CD4-positive, alpha-beta T cell (primary cell): ENCODE measurements at regions not wholly inside any gene's neighbourhood (a gene's known extent, or its start where the extent isn't known, plus 50 kb on each side); places are given as distances from the start of the nearest gene placed in this dataset.

Source experiments
- ATAC-seq: fragments of 200-7000 bp; cut with Tn5 transposase; one replicate; pipeline ENCODE4 v1.10.0; 2022; ENCODE audit warnings: mild to moderate bottlenecking; ENCODE audit not compliant: poor library complexity
- CTCF ChIA-PET: fragments of 350-600 bp; sonication (Branson Sonifier 250); formaldehyde crosslinking; loops from one replicate; lab custom pipeline; 2021; ENCODE audit warnings: antibody characterized with exemption, inconsistent platforms; lab: Charles Lee
- POLR2A ChIA-PET: fragments of 350-600 bp; sonication (Branson Sonifier 250); formaldehyde crosslinking; loops from one replicate; lab custom pipeline; 2021; ENCODE audit warnings: antibody characterized with exemption, inconsistent platforms; lab: Charles Lee
- DNase-seq, 14 experiments: peaks; one replicate each; pipeline ENCODE4 v3.0.0-alpha.2; 2013 to 2020; ENCODE audit warnings: mixed read lengths in 2 of 14
- H3K27ac ChIP-seq, 2 donors: one replicate each; pipeline versions ENCODE4 v1.5.1 to v1.7.0; 2013; ENCODE audit warnings: low read length in 2 of 2, low read depth in 1 of 2, mild to moderate bottlenecking in 1 of 2
- H3K27me3 ChIP-seq, 2 experiments: 1 replicate in 1 of 2; 2 replicates in 1 of 2; pipeline versions ENCODE4 v1.6.1 to v1.7.0; 2013; ENCODE audit warnings: low read length in 2 of 2, control low read depth in 1 of 2, mild to moderate bottlenecking in 1 of 2, moderate library complexity in 1 of 2; ENCODE audit not compliant: insufficient read depth in 2 of 2, control insufficient read depth in 1 of 2
- H3K36me3 ChIP-seq: one replicate; pipeline ENCODE4 v1.6.1; 2013; ENCODE audit warnings: low read length, control low read depth; ENCODE audit not compliant: insufficient read depth
- H3K4me1 ChIP-seq: one replicate; pipeline ENCODE4 v1.6.1; 2013; ENCODE audit warnings: low read length, control low read depth; ENCODE audit not compliant: insufficient read depth
- H3K4me3 ChIP-seq: one replicate; pipeline ENCODE4 v1.5.1; 2013; ENCODE audit warnings: mild to moderate bottlenecking, low read length, moderate library complexity
- H3K9me3 ChIP-seq, 2 experiments: 1 replicate in 1 of 2; 2 replicates in 1 of 2; pipeline versions ENCODE4 v1.6.1 to v1.7.0; 2013; ENCODE audit warnings: low read length in 2 of 2, mild to moderate bottlenecking in 2 of 2, control low read depth in 1 of 2, moderate library complexity in 1 of 2; ENCODE audit not compliant: control insufficient read depth in 1 of 2, insufficient read depth in 1 of 2
- H3K27ac Mint-ChIP-seq: one replicate; pipeline ENCODE4 v1.8.0; 2020; ENCODE audit warnings: mixed read lengths
- H3K27me3 Mint-ChIP-seq: one replicate; pipeline ENCODE4 v1.8.0; 2021; ENCODE audit warnings: mixed read lengths
- H3K36me3 Mint-ChIP-seq: one replicate; pipeline ENCODE4 v1.8.0; 2021; ENCODE audit warnings: low read depth, mixed read lengths
- H3K4me1 Mint-ChIP-seq: one replicate; pipeline ENCODE4 v1.8.0; 2021; ENCODE audit warnings: low read depth, mixed read lengths
- H3K4me3 Mint-ChIP-seq: one replicate; pipeline ENCODE4 v1.8.0; 2020; ENCODE audit warnings: mild to moderate bottlenecking, mixed read lengths
- H3K9me3 Mint-ChIP-seq: one replicate; pipeline ENCODE4 v1.8.0; 2020; ENCODE audit warnings: mixed read lengths
- CTCF ChIP-seq: fragments of 200-600 bp; IDR thresholded peaks from one replicate; pipeline ENCODE4 v1.8.0; 2022; ENCODE audit warnings: antibody characterized with exemption, mild to moderate bottlenecking
- intact Hi-C, 2 experiments: fragments of 100-400 bp; cut with DNase I in 1 of 2; cut with micrococcal nuclease in 1 of 2; formaldehyde crosslinking; loops; one replicate each; pipeline versions ENCODE4 v1.15.1 to v1.9.0; 2023 to 2025; cut with DNase I, micrococcal nuclease

- ChIA-PET CTCF (no interaction called here), POLR2A (no interaction called here)
- Mint-ChIP-seq H3K27me3 (peaks cover 15% of the 10 kb centered on the region), H3K36me3 (no peaks in the 10 kb centered on the region), H3K27ac (no peak overlapping the region), H3K4me1 (no peaks in the 10 kb centered on the region), H3K4me3 (no peak overlapping the region), H3K9me3 (no peaks in the 10 kb centered on the region)
- no peak overlapping the region for H3K27ac ChIP-seq
- H3K36me3 ChIP-seq: no peaks in the 10 kb centered on the region
- TF ChIP-seq CTCF: no peak
- peaks cover 0 to 4% of the 10 kb centered on the region in 2 experiments for H3K9me3 ChIP-seq
- H3K4me3 ChIP-seq: no peak overlapping the region
- ATAC-seq (no peak), DNase-seq (no peak)
- no peaks in the 10 kb centered on the region for H3K27me3 ChIP-seq
- no peaks in the 10 kb centered on the region for H3K4me1 ChIP-seq
- intact Hi-C loops: no loop called here
Observed at GRCh38 chr11:131191606-131192005, 178.8 kb upstream of the NTM start.

GRCh38 chr11:131192628-131193027, 177.8 kb upstream of the NTM start:
- no peak overlapping the region for H3K27ac ChIP-seq
- DNase-seq (no peak), ATAC-seq (no peak)
- POLR2A ChIA-PET: no interaction called here
- H3K4me3 Mint-ChIP-seq: no peak overlapping the region
- H3K9me3 Mint-ChIP-seq: no peaks in the 10 kb centered on the region
- TF ChIP-seq CTCF: no peak
- no peaks in the 10 kb centered on the region for H3K4me1 Mint-ChIP-seq
- H3K27me3 ChIP-seq: no peaks in the 10 kb centered on the region
- peaks cover 7% of the 10 kb centered on the region for H3K27me3 Mint-ChIP-seq
- CTCF ChIA-PET: no interaction called here
- no peaks in the 10 kb centered on the region for H3K36me3 ChIP-seq
- intact Hi-C loops: no loop called here
- no peak overlapping the region for H3K27ac Mint-ChIP-seq
- H3K4me1 ChIP-seq: no peaks in the 10 kb centered on the region
- H3K36me3 Mint-ChIP-seq: no peaks in the 10 kb centered on the region
- H3K4me3 ChIP-seq: no peak overlapping the region
- H3K9me3 ChIP-seq: no peaks in the 10 kb centered on the region

- TF ChIP-seq CTCF: no peak
- Mint-ChIP-seq H3K9me3 (no peaks in the 10 kb centered on the region), H3K4me1 (no peaks in the 10 kb centered on the region), H3K27me3 (peaks cover 3% of the 10 kb centered on the region), H3K27ac (no peak overlapping the region), H3K4me3 (no peak overlapping the region), H3K36me3 (no peaks in the 10 kb centered on the region)
- H3K36me3 ChIP-seq: no peaks in the 10 kb centered on the region
- DNase-seq (no peak), ATAC-seq (no peak)
- H3K27me3 ChIP-seq: no peaks in the 10 kb centered on the region
- POLR2A ChIA-PET: no interaction called here
- no peaks in the 10 kb centered on the region for H3K4me1 ChIP-seq
- H3K9me3 ChIP-seq: no peaks in the 10 kb centered on the region
- no peak overlapping the region for H3K4me3 ChIP-seq
- H3K27ac ChIP-seq: no peak overlapping the region
- intact Hi-C loops: no loop called here
- CTCF ChIA-PET: no interaction called here
Observed at GRCh38 chr11:131193031-131193501, 177.3 kb upstream of the NTM start.
